IPS DF 4.7 (cell line): ENCODE measurements at regions not wholly inside any gene's neighbourhood (a gene's known extent, or its start where the extent isn't known, plus 50 kb on each side); places are given as distances from the start of the nearest gene placed in this dataset.
"Not testable (repeated sequence)": the region's sequence is repeated elsewhere in the genome, so short reads cannot be mapped to it uniquely, and the experiment has no call there.

Source experiments
- DNase-seq: peaks from one replicate; pipeline ENCODE4 v3.0.0-alpha.2; 2013; ENCODE audit warnings: low spot score; ENCODE audit errors: extremely low read depth

GRCh38 chr7:79782906-79783305, 329.4 kb upstream of the MAGI2 start:
- no peak for DNase-seq

GRCh38 chr7:79782256-79782655, 328.8 kb upstream of the MAGI2 start:
- no peak for DNase-seq

GRCh38 chr7:79781716-79782115, 328.2 kb upstream of the MAGI2 start:
- DNase-seq, result no peak

- DNase-seq, result no peak
Measured at GRCh38 chr7:79778786-79779770, 325.6 kb upstream of the MAGI2 start.

- no peak for DNase-seq
Measured at GRCh38 chr7:79775911-79776310, 322.4 kb upstream of the MAGI2 start.

- no peak for DNase-seq
Measured at GRCh38 chr7:79774150-79774549, 320.7 kb upstream of the MAGI2 start.

GRCh38 chr7:79770970-79771369, 317.5 kb upstream of the MAGI2 start:
- DNase-seq, result no peak

GRCh38 chr7:79770063-79770462, 316.6 kb upstream of the MAGI2 start:
- no peak for DNase-seq

GRCh38 chr7:79767876-79768560, 314.6 kb upstream of the MAGI2 start:
- not testable (repeated sequence) for DNase-seq

- not testable (repeated sequence) for DNase-seq
Measured at GRCh38 chr7:79767192-79767591, 313.7 kb upstream of the MAGI2 start.

- no peak for DNase-seq
Measured at GRCh38 chr7:79761876-79762429, 308.5 kb upstream of the MAGI2 start.

- not testable (repeated sequence) for DNase-seq
Measured at GRCh38 chr7:79750941-79751340, 297.5 kb upstream of the MAGI2 start.

GRCh38 chr7:79749856-79750255, 296.4 kb upstream of the MAGI2 start:
- no peak for DNase-seq

- DNase-seq, result no peak
Measured at GRCh38 chr7:79741684-79742083, 288.2 kb upstream of the MAGI2 start.

- DNase-seq, result no peak
Measured at GRCh38 chr7:79740076-79740475, 286.6 kb upstream of the MAGI2 start.

- DNase-seq, result not testable (repeated sequence)
Measured at GRCh38 chr7:79739036-79739709, 285.7 kb upstream of the MAGI2 start.

- DNase-seq, result no peak
Measured at GRCh38 chr7:79736418-79736817, 283.0 kb upstream of the MAGI2 start.

- DNase-seq, result no peak
Measured at GRCh38 chr7:79735012-79735411, 281.5 kb upstream of the MAGI2 start.

GRCh38 chr7:79734181-79734580, 280.7 kb upstream of the MAGI2 start:
- no peak for DNase-seq

- no peak for DNase-seq
Measured at GRCh38 chr7:79732535-79732934, 279.1 kb upstream of the MAGI2 start.

- DNase-seq, result no peak
Measured at GRCh38 chr7:79730971-79731370, 277.5 kb upstream of the MAGI2 start.
